ENCODE measurements at regions not wholly inside any gene's neighbourhood (a gene's known extent, or its start where the extent isn't known, plus 50 kb on each side); places are given as distances from the start of the nearest gene placed in this dataset.

GRCh38 chr7:68417659-68418058 lies 1180.6 kb upstream of the AUTS2 start:
- Mint-ChIP-seq H3K27me3 (ENCODE audit: low read depth) (no peaks in the 10 kb centered on the region), H3K4me3 (no peak overlapping the region), H3K27ac (ENCODE audit: unreplicated experiment) (no peak overlapping the region), H3K36me3 (ENCODE audit: low read depth) (no peaks in the 10 kb centered on the region), H3K9me3 (peaks cover 10% of the 10 kb centered on the region), H3K4me1 (peaks cover 3% of the 10 kb centered on the region)
- no peak for DNase-seq (ENCODE audit: low read depth, low spot score)
- TF ChIP-seq, protein P1, sequence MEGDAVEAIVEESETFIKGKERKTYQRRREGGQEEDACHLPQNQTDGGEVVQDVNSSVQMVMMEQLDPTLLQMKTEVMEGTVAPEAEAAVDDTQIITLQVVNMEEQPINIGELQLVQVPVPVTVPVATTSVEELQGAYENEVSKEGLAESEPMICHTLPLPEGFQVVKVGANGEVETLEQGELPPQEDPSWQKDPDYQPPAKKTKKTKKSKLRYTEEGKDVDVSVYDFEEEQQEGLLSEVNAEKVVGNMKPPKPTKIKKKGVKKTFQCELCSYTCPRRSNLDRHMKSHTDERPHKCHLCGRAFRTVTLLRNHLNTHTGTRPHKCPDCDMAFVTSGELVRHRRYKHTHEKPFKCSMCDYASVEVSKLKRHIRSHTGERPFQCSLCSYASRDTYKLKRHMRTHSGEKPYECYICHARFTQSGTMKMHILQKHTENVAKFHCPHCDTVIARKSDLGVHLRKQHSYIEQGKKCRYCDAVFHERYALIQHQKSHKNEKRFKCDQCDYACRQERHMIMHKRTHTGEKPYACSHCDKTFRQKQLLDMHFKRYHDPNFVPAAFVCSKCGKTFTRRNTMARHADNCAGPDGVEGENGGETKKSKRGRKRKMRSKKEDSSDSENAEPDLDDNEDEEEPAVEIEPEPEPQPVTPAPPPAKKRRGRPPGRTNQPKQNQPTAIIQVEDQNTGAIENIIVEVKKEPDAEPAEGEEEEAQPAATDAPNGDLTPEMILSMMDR (conservative IDR thresholded peaks at IDR 0.05): no peak

DNA sequence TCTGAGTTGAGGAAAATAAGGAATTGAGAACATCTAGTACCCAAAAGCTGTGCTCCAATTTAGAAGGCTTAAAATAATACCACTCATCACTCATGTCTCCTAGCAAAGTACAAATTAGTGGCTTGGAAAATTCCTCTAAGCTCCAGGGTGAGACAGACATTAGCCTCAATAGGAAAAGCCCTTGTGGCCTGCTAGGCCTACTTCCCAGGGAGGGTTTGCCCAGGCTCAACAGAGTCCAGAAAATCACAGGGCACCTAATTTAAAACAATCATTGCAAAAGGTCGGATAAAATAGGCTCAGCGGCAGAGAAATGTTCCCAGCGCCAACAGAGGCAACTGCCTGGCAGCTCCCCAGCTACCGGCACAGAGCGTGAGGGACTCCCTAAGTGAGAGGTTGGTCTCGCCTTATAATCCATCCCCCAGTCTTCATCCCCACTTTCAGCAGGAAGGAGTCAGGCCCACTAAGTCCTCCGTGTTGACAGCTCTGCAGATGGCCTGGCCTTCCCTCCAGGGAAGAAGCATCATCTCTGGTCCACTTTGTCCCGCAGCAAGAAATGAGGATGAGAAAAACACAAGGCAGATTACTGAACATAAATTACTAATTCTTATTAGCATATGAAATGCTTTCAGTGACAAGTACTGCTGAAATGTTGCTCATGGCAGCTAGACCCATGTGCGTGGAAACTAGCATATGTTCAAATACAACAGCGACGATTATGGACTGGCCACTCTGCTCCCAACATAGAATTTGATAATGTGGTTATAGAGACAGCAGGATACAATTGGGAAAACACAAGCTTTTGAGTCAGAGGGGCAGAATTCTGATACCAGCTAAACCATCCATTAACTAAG lies 1177.7 kb upstream of the AUTS2 start:
- H3K27ac Mint-ChIP-seq (ENCODE audit: unreplicated experiment): no peak overlapping the region
- no peak for DNase-seq (ENCODE audit: low read depth, low spot score)
- no peak overlapping the region for H3K4me3 Mint-ChIP-seq
- no peaks in the 10 kb centered on the region for H3K36me3 Mint-ChIP-seq (ENCODE audit: low read depth)
- H3K4me1 Mint-ChIP-seq: peaks cover 3% of the 10 kb centered on the region
- peaks cover 8% of the 10 kb centered on the region for H3K9me3 Mint-ChIP-seq
- no peaks in the 10 kb centered on the region for H3K27me3 Mint-ChIP-seq (ENCODE audit: low read depth)
- TF ChIP-seq, protein P1 (conservative IDR thresholded peaks at IDR 0.05): no peak

DNA sequence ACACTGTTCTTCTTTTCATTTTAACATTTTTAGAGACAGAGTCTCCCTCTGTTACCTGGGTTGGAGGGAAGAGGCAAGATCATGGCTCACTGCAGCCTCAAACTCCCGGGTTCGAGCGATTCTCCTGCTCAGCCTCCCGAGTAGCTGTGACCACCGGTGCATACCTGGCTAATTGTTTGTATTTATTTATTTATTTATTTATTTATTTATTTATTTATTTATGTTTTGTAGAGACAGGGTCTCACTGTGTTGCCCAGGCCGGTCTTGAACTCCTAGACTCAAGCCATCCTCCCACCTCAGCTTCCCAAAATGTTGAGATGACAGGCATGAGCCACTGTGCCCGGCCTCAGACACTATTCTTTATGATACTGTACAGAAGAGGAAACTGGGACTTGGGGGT lies 1176.6 kb upstream of the AUTS2 start:
- TF ChIP-seq, protein P1 (conservative IDR thresholded peaks at IDR 0.05): no peak
- no peaks in the 10 kb centered on the region for H3K27me3 Mint-ChIP-seq (ENCODE audit: low read depth)
- peaks cover 3% of the 10 kb centered on the region for H3K4me1 Mint-ChIP-seq
- no peak overlapping the region for H3K27ac Mint-ChIP-seq (ENCODE audit: unreplicated experiment)
- DNase-seq (ENCODE audit: low read depth, low spot score): no peak
- H3K36me3 Mint-ChIP-seq (ENCODE audit: low read depth): no peaks in the 10 kb centered on the region
- H3K9me3 Mint-ChIP-seq: peaks cover 5% of the 10 kb centered on the region
- H3K4me3 Mint-ChIP-seq: no peak overlapping the region

DNA sequence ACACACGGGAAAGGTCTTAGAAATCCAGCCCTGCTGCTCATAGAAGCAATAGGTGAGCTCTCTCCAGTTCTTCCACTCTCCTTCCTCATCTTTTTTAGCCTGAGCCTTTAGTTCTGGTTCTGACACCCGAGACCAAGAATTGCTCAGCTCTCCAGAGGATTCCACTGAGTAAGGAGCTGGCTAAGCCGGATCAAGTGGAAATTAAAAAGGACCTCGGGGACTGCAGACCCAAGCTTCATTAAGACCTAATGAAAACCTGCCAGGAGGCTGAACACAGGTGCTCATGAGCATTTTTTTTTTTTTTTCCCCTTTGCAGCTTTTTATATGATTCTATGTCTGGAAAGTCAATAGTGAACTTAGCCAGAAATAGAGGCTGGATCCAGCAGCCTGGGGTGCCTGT lies 1176.0 kb upstream of the AUTS2 start:
- peaks cover 4% of the 10 kb centered on the region for H3K9me3 Mint-ChIP-seq
- TF ChIP-seq, protein P1 (conservative IDR thresholded peaks at IDR 0.05): no peak
- no peak for DNase-seq (ENCODE audit: low read depth, low spot score)
- H3K4me1 Mint-ChIP-seq: peaks cover 5% of the 10 kb centered on the region
- no peak overlapping the region for H3K4me3 Mint-ChIP-seq
- no peaks in the 10 kb centered on the region for H3K27me3 Mint-ChIP-seq (ENCODE audit: low read depth)
- no peaks in the 10 kb centered on the region for H3K36me3 Mint-ChIP-seq (ENCODE audit: low read depth)
- H3K27ac Mint-ChIP-seq (ENCODE audit: unreplicated experiment): no peak overlapping the region

DNA sequence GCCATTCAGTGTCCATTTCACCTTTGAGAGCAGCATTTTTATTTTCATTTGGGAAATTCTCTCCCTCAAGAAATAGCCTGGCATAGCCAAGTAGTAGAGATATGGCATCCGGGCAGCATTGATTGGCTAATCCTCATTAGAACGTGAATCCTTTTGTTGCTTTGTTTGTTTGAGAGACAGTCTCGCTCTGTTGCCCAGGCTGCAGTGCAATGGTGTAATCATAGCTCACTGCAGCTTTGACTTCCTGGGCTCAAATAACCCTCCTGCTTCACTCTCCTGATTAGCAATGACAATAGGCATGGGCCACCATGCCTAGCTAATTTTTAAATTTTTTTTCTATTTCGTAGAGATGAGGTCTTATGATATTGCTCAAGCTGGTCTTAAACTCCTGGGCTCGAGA lies 1174.9 kb upstream of the AUTS2 start:
- Mint-ChIP-seq H3K4me3 (no peak overlapping the region), H3K36me3 (ENCODE audit: low read depth) (no peaks in the 10 kb centered on the region), H3K4me1 (peaks cover 8% of the 10 kb centered on the region), H3K27ac (ENCODE audit: unreplicated experiment) (no peak overlapping the region), H3K27me3 (ENCODE audit: low read depth) (no peaks in the 10 kb centered on the region), H3K9me3 (no peaks in the 10 kb centered on the region)
- no peak for DNase-seq (ENCODE audit: low read depth, low spot score)
- TF ChIP-seq, protein P1 (conservative IDR thresholded peaks at IDR 0.05): no peak
